GM23338 (cell line): ENCODE measurements at regions not wholly inside any gene's neighbourhood (a gene's known extent, or its start where the extent isn't known, plus 50 kb on each side); places are given as distances from the start of the nearest gene placed in this dataset.

Experiments used
- CREB1 ChIP-seq: fragments of 250-450 bp; sonication (Bioruptor Pico); IDR thresholded peaks from 2 replicates; pipeline ENCODE4 v1.5.0; 2020; ENCODE audit warnings: low read depth, mild to moderate bottlenecking, moderate library complexity
- EZH2 ChIP-seq: fragments of 200-600 bp; sonication (generic); IDR thresholded peaks from one replicate; pipeline ENCODE4 v1.8.0; 2017; ENCODE audit warnings: antibody characterized with exemption, mild to moderate bottlenecking, low read depth; ENCODE audit not compliant: unreplicated experiment
- EZH2phosphoT487 ChIP-seq: fragments of 200-600 bp; sonication (generic); IDR thresholded peaks from one replicate; pipeline ENCODE4 v1.8.1; 2018; ENCODE audit warnings: antibody characterized with exemption; ENCODE audit not compliant: unreplicated experiment
- JUNB ChIP-seq: IDR thresholded peaks from one replicate; pipeline ENCODE4 v1.6.1; 2016; ENCODE audit warnings: antibody characterized with exemption; ENCODE audit not compliant: unreplicated experiment
- POLR2AphosphoS5 ChIP-seq: IDR thresholded peaks from 2 replicates; pipeline ENCODE4 v1.6.1; 2016; ENCODE audit warnings: antibody characterized with exemption, low read depth
- STAT1 ChIP-seq: IDR thresholded peaks from one replicate; pipeline ENCODE4 v1.6.1; 2016; ENCODE audit warnings: antibody characterized with exemption; ENCODE audit not compliant: unreplicated experiment
- TF ChIP-seq, protein P1 (sequence below), 2 experiments: fragments of 200-600 bp in 1 of 2; sonication (generic) in 1 of 2; conservative IDR thresholded peaks; 2 replicates each; pipeline versions ENCODE4 v1.5.1 to v1.6.1; 2016 to 2017; ENCODE audit warnings: antibody characterized with exemption in 2 of 2, low read depth in 2 of 2, mild to moderate bottlenecking in 2 of 2, moderate library complexity in 1 of 2
- TF ChIP-seq, protein P2 (sequence below): IDR thresholded peaks from one replicate; pipeline ENCODE4 v1.6.1; 2018; ENCODE audit warnings: antibody characterized with exemption; ENCODE audit not compliant: unreplicated experiment
- TF ChIP-seq, protein P3 (sequence below): fragments of 250-450 bp; sonication (Bioruptor Pico); IDR thresholded peaks from 2 replicates; pipeline ENCODE4 v1.5.0; 2020; ENCODE audit warnings: mild to moderate bottlenecking, moderate library complexity

DNA sequence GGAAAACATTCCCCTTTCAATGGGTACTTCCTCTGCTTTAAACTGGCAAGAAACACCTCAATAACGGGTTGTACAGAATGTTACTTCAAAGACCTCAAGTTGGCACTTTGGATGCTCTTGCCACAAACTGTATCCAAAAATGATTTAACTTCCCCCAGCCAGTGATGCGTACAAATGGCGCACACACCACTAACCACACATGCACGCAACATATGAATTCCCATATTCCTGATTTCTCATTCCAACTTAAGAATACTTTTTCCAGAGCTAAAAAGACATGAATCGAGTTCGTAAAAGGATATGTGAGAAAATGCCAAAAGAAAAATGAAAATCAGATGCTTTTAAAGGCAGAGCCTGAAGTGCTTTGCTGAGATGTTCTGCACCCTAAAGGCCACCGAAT lies 388.0 kb upstream of the PIK3R1 start:
- TF ChIP-seq, protein P1, sequence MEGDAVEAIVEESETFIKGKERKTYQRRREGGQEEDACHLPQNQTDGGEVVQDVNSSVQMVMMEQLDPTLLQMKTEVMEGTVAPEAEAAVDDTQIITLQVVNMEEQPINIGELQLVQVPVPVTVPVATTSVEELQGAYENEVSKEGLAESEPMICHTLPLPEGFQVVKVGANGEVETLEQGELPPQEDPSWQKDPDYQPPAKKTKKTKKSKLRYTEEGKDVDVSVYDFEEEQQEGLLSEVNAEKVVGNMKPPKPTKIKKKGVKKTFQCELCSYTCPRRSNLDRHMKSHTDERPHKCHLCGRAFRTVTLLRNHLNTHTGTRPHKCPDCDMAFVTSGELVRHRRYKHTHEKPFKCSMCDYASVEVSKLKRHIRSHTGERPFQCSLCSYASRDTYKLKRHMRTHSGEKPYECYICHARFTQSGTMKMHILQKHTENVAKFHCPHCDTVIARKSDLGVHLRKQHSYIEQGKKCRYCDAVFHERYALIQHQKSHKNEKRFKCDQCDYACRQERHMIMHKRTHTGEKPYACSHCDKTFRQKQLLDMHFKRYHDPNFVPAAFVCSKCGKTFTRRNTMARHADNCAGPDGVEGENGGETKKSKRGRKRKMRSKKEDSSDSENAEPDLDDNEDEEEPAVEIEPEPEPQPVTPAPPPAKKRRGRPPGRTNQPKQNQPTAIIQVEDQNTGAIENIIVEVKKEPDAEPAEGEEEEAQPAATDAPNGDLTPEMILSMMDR (conservative IDR thresholded peaks at IDR 0.05; ENCODE audit: low read depth in 2 of 2) = no peak
- TF ChIP-seq EZH2phosphoT487 (no peak), EZH2 (no peak), STAT1 (no peak), POLR2AphosphoS5 (no peak), CREB1 (no peak), JUNB (no peak)
- TF ChIP-seq, protein P2, sequence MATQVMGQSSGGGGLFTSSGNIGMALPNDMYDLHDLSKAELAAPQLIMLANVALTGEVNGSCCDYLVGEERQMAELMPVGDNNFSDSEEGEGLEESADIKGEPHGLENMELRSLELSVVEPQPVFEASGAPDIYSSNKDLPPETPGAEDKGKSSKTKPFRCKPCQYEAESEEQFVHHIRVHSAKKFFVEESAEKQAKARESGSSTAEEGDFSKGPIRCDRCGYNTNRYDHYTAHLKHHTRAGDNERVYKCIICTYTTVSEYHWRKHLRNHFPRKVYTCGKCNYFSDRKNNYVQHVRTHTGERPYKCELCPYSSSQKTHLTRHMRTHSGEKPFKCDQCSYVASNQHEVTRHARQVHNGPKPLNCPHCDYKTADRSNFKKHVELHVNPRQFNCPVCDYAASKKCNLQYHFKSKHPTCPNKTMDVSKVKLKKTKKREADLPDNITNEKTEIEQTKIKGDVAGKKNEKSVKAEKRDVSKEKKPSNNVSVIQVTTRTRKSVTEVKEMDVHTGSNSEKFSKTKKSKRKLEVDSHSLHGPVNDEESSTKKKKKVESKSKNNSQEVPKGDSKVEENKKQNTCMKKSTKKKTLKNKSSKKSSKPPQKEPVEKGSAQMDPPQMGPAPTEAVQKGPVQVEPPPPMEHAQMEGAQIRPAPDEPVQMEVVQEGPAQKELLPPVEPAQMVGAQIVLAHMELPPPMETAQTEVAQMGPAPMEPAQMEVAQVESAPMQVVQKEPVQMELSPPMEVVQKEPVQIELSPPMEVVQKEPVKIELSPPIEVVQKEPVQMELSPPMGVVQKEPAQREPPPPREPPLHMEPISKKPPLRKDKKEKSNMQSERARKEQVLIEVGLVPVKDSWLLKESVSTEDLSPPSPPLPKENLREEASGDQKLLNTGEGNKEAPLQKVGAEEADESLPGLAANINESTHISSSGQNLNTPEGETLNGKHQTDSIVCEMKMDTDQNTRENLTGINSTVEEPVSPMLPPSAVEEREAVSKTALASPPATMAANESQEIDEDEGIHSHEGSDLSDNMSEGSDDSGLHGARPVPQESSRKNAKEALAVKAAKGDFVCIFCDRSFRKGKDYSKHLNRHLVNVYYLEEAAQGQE = no peak
- TF ChIP-seq, protein P3, sequence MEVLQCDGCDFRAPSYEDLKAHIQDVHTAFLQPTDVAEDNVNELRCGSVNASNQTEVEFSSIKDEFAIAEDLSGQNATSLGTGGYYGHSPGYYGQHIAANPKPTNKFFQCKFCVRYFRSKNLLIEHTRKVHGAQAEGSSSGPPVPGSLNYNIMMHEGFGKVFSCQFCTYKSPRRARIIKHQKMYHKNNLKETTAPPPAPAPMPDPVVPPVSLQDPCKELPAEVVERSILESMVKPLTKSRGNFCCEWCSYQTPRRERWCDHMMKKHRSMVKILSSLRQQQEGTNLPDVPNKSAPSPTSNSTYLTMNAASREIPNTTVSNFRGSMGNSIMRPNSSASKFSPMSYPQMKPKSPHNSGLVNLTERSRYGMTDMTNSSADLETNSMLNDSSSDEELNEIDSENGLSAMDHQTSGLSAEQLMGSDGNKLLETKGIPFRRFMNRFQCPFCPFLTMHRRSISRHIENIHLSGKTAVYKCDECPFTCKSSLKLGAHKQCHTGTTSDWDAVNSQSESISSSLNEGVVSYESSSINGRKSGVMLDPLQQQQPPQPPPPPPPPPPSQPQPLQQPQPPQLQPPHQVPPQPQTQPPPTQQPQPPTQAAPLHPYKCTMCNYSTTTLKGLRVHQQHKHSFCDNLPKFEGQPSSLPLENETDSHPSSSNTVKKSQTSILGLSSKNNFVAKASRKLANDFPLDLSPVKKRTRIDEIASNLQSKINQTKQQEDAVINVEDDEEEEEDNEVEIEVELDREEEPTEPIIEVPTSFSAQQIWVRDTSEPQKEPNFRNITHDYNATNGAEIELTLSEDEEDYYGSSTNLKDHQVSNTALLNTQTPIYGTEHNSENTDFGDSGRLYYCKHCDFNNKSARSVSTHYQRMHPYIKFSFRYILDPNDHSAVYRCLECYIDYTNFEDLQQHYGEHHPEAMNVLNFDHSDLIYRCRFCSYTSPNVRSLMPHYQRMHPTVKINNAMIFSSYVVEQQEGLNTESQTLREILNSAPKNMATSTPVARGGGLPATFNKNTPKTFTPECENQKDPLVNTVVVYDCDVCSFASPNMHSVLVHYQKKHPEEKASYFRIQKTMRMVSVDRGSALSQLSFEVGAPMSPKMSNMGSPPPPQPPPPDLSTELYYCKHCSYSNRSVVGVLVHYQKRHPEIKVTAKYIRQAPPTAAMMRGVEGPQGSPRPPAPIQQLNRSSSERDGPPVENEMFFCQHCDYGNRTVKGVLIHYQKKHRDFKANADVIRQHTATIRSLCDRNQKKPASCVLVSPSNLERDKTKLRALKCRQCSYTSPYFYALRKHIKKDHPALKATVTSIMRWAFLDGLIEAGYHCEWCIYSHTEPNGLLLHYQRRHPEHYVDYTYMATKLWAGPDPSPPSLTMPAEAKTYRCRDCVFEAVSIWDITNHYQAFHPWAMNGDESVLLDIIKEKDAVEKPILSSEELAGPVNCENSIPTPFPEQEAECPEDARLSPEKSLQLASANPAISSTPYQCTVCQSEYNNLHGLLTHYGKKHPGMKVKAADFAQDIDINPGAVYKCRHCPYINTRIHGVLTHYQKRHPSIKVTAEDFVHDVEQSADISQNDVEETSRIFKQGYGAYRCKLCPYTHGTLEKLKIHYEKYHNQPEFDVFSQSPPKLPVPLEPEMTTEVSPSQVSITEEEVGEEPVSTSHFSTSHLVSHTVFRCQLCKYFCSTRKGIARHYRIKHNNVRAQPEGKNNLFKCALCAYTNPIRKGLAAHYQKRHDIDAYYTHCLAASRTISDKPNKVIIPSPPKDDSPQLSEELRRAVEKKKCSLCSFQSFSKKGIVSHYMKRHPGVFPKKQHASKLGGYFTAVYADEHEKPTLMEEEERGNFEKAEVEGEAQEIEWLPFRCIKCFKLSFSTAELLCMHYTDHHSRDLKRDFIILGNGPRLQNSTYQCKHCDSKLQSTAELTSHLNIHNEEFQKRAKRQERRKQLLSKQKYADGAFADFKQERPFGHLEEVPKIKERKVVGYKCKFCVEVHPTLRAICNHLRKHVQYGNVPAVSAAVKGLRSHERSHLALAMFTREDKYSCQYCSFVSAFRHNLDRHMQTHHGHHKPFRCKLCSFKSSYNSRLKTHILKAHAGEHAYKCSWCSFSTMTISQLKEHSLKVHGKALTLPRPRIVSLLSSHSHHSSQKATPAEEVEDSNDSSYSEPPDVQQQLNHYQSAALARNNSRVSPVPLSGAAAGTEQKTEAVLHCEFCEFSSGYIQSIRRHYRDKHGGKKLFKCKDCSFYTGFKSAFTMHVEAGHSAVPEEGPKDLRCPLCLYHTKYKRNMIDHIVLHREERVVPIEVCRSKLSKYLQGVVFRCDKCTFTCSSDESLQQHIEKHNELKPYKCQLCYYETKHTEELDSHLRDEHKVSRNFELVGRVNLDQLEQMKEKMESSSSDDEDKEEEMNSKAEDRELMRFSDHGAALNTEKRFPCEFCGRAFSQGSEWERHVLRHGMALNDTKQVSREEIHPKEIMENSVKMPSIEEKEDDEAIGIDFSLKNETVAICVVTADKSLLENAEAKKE (CRISPR knock-in tag) = no peak
